Amniotic epithelial cell (primary cell): ENCODE measurements at regions not wholly inside any gene's neighbourhood (a gene's known extent, or its start where the extent isn't known, plus 50 kb on each side); places are given as distances from the start of the nearest gene placed in this dataset.
A peak's percentile ranks its signal among the peaks of the same experiment; 100 is the strongest.
"Not testable (repeated sequence)": the region's sequence is repeated elsewhere in the genome, so short reads cannot be mapped to it uniquely, and the experiment has no call there.

Experiments used
- DNase-seq: peaks from one replicate; pipeline ENCODE4 v3.0.0-alpha.2; 2010; ENCODE audit warnings: low read depth

GRCh38 chr22:26972915-26973314, 315.5 kb downstream of the MIAT start:
- not testable (repeated sequence) for DNase-seq

- DNase-seq, result no peak
These were observed 316.6 kb downstream of the MIAT start for GRCh38 chr22:26974034-26974433.

DNA sequence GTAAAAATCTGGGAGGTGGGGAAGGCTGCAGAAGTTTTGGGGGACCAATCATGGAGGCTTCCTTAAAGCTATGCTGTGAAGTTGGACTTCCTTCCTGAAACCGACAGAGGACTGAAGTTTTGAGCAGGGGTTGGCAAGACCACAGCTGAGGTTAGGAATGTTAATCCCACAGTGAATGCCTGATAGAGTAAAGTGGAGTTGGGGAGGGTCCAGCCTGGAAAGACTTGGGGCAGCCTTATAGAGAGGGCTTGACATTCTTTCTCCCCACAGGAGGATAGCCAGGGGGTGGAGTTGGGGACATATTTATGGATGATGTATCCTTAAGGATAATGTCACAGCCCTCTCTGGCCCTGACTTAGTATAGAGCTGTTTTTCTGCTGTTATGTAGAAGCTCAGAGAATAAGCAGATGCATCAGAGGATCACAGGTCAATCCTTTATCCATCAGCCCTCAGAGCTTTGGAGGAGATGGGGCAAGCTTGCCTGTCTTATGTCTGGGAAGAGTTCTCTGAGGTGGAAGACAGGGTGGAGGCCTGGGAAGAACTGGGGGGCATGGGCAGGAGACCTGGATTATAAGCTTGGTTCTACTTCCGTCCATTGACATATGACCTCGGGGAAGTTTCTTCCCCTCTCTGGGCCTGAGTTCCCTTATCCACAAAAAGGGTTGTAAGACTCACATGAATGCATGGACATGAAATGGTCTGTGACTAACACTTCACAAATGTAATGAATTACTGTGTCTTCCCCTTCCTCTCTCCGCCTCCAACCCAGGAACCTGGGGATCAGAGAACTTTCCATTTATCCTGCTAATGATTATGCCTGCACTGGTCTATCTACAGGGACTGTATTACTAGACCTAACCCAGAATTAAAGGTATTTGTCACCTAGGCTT, 317.8 kb downstream of the MIAT start:
- peak; percentile 21 for DNase-seq

DNA sequence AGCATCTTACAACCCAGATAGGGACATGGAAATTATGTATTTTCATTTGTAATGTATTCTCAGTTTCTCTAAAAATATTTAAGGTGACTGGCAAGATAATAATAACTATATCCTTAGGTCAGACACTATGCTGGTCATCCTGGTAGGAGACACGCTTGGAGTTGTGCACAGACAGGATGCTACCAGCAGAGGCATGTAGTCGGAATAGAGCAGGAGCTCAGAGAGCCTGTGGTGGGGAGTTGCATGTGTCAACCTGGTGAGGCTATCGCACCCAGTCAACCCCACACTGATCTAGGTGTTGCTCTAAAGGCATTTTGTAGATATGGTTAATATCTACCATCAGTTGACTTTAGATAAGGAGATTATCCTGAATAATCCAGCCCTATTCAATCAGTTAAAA, 318.5 kb downstream of the MIAT start:
- no peak for DNase-seq

GRCh38 chr22:26977741-26978376, 320.5 kb downstream of the MIAT start:
- DNase-seq, result peak; percentile 14

DNA sequence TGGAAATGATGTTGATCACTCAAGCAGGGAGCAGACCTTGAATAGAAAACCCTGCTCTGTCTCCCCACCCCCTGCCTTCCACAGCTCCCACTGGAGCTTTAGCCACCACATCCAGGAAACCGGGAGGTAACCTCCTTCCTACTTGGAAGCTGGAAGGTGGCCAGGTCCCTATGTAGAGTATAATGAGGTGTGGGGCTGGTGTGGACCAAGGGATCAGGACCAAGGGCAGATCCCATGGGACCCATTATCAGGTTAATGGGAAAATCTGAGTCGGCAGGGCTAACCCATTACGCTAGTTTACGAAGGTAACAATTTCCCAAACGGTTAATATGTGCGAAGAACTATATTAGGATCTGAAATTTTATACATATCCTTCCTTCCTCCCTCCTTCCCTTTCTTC, 321.9 kb downstream of the MIAT start:
- DNase-seq, result peak; percentile 5

- no peak for DNase-seq
These were observed 323.7 kb downstream of the MIAT start for GRCh38 chr22:26981111-26981510.

- no peak for DNase-seq
These were observed 324.2 kb downstream of the MIAT start for GRCh38 chr22:26981541-26981940.

DNA sequence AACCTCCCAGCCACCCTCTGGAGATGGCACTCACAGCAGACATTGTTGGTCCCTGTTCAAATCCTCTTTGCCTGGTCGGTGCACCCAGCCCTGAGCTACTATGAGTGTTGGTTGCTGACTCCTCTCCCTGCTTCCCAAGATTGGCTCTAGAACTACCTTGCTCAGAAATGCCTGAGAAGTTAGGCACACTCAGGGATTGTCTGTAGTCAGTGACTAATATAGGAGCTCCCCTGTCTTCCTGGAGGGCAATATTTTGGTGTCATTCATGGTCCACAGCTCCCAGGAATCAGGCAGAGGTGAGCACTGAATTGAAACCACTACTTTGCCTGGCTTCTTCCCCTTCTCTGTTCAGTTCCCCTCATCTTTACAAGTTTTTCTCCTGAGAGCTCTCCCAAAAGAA, 325.9 kb downstream of the MIAT start:
- no peak for DNase-seq

DNA sequence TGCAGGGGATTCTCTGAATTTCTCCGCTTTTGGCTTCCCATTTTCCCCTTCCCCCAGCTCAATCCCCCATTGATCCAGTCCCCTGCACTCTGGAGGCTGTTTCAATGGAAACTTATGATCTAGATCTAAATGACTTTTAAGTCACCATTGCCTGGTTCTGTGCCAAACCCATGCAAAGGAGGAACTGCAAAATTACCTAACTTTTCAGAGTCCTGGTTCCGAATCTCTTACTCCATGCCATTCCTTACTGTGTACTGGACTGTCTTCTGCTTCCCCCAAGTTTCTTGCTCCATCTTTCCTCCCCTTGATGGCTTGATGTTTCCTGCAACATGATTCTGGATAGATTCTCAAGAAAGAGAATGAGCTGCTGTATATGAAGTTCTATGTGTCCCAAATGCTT, 327.8 kb downstream of the MIAT start:
- no peak for DNase-seq

DNA sequence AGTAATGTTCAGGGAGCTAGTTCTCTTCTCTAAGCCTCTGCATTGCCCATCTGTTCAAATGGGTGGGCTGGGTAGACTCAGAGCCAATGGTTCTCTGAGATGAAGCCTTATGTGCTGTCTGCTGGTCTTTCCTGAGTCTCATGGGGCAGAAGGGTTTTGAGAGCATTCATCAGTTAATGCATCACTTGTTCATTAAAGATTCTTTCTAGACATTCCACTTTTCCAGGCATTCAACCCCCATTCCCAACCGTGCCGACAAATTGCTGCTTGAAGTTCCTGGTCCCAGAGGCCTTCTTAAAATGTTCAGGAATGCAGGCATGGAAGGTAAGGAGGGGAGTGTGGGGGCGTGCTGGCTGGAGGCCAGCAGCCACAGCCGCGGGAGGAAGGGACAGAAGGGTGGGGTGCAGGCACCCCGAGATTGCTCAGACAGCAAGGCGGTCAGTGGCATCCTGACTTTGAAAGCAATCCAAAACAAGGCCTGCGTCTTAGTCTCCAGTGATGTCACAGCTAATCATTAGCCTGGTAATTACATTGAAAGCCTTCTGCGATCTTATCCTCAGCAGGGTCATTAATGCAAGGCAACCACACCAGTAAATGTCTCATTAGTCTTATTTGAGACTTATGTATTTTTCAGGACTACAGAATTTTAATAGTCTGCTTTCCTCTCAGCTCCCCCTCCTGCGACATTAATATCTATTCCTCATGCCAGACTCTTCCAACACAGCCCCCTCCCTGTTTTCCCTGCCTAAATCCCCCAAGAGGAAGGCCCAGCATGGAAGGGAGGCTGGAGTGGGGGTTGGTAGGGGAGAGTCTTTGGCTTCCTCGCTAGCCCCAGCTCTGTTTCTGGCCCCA, 328.8 kb downstream of the MIAT start:
- DNase-seq, result no peak

DNA sequence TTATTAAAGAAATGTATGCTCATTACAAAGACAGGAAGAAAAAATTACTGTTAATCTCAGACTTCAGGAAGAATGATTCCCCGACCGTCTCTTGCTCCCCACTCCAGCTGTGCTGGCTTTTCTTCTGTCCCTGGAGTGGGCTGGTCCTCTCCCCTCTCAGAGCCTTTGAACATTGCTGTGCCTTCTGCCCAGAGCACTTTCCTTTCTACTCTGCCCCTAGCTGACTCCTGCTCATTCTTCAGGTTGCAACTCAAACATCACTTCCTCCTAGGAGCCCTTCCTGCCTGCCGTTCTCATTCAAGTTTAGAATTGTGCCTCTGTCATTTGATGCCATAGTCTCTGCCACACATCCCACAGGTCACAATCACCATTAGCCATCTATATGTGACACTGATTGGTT, 329.5 kb downstream of the MIAT start:
- no peak for DNase-seq

GRCh38 chr22:26990503-26991189, 333.3 kb downstream of the MIAT start:
- no peak for DNase-seq

- no peak for DNase-seq
These were observed 335.2 kb downstream of the MIAT start for GRCh38 chr22:26992556-26992955.

DNA sequence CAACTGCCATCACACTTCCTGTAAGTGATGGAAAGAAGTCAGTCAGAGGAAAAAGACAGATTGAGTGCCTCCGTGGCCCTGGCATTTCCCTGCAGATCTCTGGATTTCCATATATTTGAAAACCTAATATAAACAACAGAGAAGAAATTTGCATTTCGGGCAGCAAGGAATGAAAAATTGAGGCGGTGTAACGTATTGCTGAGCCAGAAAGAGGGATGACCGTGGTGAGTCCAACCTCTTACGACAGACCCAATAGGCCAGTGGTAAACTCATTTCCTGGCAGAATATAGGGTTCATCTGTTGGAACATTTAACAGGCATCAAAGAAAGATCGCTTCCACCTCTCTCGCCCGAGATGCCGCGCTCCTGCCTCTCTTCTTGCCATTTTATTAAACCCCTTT, 336.5 kb downstream of the MIAT start:
- no peak for DNase-seq

DNA sequence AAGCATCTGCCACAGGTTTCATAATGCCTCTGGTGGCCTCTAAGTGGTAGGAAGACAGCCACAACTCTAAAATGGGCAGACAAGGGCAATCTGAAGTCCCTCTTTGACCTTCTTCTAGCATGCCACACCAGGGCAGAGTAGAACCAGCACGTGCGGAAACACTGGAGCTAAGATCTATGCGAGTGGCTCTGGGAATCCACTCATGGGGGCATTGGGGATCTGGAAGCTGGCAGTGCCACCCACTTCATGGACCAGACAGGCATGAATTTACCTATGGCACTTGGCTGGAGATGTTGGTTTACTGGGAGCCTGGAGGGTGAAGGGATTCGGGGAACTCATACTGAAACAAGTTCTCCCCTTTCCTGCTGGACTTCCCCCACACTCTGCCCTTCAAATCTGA, 337.4 kb downstream of the MIAT start:
- no peak for DNase-seq

DNA sequence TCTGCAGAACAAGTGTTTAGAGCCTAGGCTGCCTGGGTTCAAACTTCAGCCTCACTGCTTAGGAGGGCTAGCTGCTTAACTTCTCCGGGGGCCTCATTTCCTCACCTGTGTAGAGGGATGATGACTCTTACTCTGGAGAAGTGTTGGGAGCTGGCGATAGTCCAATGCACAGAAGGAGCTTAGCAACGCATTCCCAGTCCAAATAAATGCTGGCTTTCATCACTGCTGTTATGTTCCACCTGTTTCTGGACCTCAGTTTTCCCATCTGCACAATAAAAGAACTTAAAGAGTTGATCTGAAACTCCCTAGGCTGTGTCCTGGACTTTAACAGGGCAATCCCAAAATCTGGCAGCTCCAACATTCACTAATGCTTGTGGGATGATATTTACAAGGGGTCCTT, 337.8 kb downstream of the MIAT start:
- no peak for DNase-seq

- DNase-seq, result no peak
These were observed 338.8 kb downstream of the MIAT start for GRCh38 chr22:26996154-26996553.

DNA sequence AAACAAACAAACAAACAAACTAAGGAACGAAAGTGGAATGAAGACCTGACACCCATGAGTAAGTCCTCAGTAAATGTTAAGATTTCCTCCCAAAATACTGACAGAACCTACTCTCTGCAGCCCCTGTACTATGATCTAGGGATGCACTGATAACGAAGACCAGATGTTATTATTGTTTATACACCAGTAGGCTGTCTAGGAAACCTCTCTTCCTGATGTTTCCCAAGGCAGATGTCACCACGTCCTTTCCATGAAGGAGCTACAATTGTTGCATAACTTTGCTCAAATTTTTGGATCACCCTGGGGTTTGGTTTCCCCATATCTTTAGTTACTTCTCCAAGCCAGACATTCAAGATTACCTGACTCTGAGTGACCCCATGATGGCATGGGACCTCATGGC, 340.7 kb downstream of the MIAT start:
- no peak for DNase-seq

DNA sequence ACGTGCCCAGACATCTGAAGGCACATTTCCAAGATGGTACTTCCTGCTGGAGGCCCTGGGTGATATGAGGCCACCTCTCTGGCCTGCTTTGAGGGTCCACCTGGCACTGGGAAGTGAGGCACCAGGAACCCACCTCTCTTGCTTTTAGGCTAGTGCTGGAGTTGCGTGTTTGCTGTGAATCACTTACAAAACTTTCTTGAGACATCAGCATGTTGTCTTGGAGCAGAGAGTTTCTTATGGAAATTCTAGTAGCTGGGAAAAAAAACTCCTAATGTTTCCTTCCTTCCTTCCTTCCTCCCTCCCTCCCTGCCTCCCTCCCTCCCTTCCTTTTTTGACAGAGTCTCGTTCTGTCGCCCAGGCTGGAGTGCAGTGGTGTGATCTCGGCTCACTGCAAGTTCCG, 341.3 kb downstream of the MIAT start:
- no peak for DNase-seq

- DNase-seq, result no peak
These were observed 345.9 kb downstream of the MIAT start for GRCh38 chr22:27003297-27003696.

GRCh38 chr22:27004434-27004833, 347.0 kb downstream of the MIAT start:
- DNase-seq, result no peak
